HFFc6 (cell line): ENCODE measurements at regions not wholly inside any gene's neighbourhood (a gene's known extent, or its start where the extent isn't known, plus 50 kb on each side); places are given as distances from the start of the nearest gene placed in this dataset.

Experiments used
- DNase-seq: peaks from one replicate; pipeline ENCODE4 v3.0.0-alpha.2; 2018
- H3K27ac Mint-ChIP-seq: 2 replicates; pipeline ENCODE4 v1.8.0; 2020; ENCODE audit warnings: mild to moderate bottlenecking, mixed read lengths
- H3K27me3 Mint-ChIP-seq: 2 replicates; pipeline ENCODE4 v1.8.0; 2021; ENCODE audit warnings: mild to moderate bottlenecking, moderate library complexity, mixed read lengths; ENCODE audit not compliant: insufficient read depth
- H3K36me3 Mint-ChIP-seq: 2 replicates; pipeline ENCODE4 v1.8.0; 2021; ENCODE audit warnings: low read depth, mixed read lengths
- H3K4me1 Mint-ChIP-seq: 2 replicates; pipeline ENCODE4 v1.8.0; 2020; ENCODE audit warnings: low read depth, mixed read lengths
- H3K4me3 Mint-ChIP-seq: 2 replicates; pipeline ENCODE4 v1.8.0; 2020; ENCODE audit warnings: mild to moderate bottlenecking, moderate library complexity, mixed read lengths
- H3K9me3 Mint-ChIP-seq: 2 replicates; pipeline ENCODE4 v1.8.0; 2020; ENCODE audit warnings: mild to moderate bottlenecking, mixed read lengths
- TF ChIP-seq, protein P1 (sequence below): fragments of 200-600 bp; sonication (generic); IDR thresholded peaks from 2 replicates; pipeline ENCODE4 v1.5.0; 2021; ENCODE audit warnings: antibody characterized with exemption, mild to moderate bottlenecking

DNA sequence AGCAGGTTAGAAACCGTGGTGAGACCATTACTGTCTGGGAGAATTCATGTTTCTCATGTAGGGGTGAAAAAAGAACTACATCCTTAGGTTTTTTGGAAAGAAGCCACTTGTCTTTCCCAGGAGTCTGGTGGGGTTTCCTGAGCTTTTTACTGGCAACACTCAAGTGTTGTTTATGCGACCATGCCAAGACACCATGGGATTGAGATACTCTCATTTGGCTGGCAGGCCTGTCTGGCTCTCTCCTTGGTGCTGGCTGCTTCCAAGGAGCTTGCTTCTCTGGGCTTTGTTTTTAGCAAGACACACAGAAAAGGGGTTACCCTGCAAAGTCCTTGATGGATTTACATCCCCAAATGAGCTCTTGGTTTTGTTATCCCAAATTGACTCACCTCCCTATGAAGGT is 80.9 kb upstream of the ISL1 start:
- peaks cover 52% of the 10 kb centered on the region for H3K9me3 Mint-ChIP-seq
- no peaks in the 10 kb centered on the region for H3K36me3 Mint-ChIP-seq

DNA sequence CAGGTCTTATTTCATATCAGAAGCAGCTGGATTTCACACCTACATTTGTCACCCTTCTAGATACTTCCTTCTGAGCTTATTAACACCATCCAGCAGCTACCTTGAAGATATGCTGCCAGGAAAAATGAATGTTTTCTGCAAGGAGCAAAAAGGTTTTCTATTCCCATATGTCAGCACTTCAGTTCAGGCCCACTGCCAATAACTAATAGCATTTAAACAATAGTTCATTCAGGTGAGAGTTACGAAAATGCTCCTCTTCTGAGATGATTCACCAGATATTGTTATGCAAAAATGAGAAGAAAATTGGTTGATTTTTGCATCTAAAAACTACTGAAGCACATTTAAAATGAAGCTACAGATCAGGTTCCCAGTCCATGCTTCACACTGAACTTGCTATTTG is 56.4 kb upstream of the ISL1 start:
- TF ChIP-seq, protein P1, sequence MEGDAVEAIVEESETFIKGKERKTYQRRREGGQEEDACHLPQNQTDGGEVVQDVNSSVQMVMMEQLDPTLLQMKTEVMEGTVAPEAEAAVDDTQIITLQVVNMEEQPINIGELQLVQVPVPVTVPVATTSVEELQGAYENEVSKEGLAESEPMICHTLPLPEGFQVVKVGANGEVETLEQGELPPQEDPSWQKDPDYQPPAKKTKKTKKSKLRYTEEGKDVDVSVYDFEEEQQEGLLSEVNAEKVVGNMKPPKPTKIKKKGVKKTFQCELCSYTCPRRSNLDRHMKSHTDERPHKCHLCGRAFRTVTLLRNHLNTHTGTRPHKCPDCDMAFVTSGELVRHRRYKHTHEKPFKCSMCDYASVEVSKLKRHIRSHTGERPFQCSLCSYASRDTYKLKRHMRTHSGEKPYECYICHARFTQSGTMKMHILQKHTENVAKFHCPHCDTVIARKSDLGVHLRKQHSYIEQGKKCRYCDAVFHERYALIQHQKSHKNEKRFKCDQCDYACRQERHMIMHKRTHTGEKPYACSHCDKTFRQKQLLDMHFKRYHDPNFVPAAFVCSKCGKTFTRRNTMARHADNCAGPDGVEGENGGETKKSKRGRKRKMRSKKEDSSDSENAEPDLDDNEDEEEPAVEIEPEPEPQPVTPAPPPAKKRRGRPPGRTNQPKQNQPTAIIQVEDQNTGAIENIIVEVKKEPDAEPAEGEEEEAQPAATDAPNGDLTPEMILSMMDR: no peak
- no peaks in the 10 kb centered on the region for H3K36me3 Mint-ChIP-seq

More for the DNA sequence above, 80.9 kb upstream of the ISL1 start:
- TF ChIP-seq, protein P1: no peak
- no peak for DNase-seq
- Mint-ChIP-seq H3K4me1 (no peaks in the 10 kb centered on the region), H3K27ac (no peak overlapping the region), H3K4me3 (no peak overlapping the region), H3K27me3 (peaks cover 3% of the 10 kb centered on the region; the same call in 1 of the 2 replicates)

More for the DNA sequence above, 56.4 kb upstream of the ISL1 start:
- Mint-ChIP-seq H3K9me3 (peaks cover 10% of the 10 kb centered on the region; the same call in 1 of the 2 replicates), H3K27me3 (no peaks in the 10 kb centered on the region; the same call in 1 of the 2 replicates), H3K4me3 (no peak overlapping the region), H3K27ac (no peak overlapping the region), H3K4me1 (no peaks in the 10 kb centered on the region)
- no peak for DNase-seq
